ENCODE measurements at regions not wholly inside any gene's neighbourhood (a gene's known extent, or its start where the extent isn't known, plus 50 kb on each side); places are given as distances from the start of the nearest gene placed in this dataset.

- Histone ChIP-seq H3K9me3 (ENCODE audit: control insufficient read depth in 4 of 4, insufficient read depth in 3 of 4, low read length in 3 of 4) (no peaks in the 10 kb centered on the region), H3K4me3 (no peak overlapping the region), H3K27me3 (ENCODE audit: control insufficient read depth in 3 of 3, insufficient read depth in 3 of 3, low read length in 2 of 3) (no peaks in the 10 kb centered on the region), H3K9ac (ENCODE audit: insufficient read depth in 1 of 2, low read length in 2 of 2) (no peak overlapping the region), H3K36me3 (ENCODE audit: control insufficient read depth in 4 of 4, insufficient read depth in 4 of 4, low read length in 4 of 4) (no peaks in the 10 kb centered on the region), H3K27ac (ENCODE audit: low read depth in 1 of 2, low read length in 1 of 2) (no peak overlapping the region), H3K4me1 (ENCODE audit: control insufficient read depth in 5 of 5, insufficient read depth in 5 of 5, low read length in 5 of 5) (peaks cover 0 to 15% (median 3%) of the 10 kb centered on the region in 5 donors)
- DNase-seq (no peak), ATAC-seq (ENCODE audit: insufficient read depth, low FRiP score) (no peak)
- TF ChIP-seq, protein P1, sequence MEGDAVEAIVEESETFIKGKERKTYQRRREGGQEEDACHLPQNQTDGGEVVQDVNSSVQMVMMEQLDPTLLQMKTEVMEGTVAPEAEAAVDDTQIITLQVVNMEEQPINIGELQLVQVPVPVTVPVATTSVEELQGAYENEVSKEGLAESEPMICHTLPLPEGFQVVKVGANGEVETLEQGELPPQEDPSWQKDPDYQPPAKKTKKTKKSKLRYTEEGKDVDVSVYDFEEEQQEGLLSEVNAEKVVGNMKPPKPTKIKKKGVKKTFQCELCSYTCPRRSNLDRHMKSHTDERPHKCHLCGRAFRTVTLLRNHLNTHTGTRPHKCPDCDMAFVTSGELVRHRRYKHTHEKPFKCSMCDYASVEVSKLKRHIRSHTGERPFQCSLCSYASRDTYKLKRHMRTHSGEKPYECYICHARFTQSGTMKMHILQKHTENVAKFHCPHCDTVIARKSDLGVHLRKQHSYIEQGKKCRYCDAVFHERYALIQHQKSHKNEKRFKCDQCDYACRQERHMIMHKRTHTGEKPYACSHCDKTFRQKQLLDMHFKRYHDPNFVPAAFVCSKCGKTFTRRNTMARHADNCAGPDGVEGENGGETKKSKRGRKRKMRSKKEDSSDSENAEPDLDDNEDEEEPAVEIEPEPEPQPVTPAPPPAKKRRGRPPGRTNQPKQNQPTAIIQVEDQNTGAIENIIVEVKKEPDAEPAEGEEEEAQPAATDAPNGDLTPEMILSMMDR (IDR thresholded peaks at IDR 0.05; ENCODE audit: control extremely low read depth, extremely low read depth): no peak
- 80 to 91% methylated on average over 5 of the region's 5 CpGs for WGBS, 2 donors
Observed at GRCh38 chr10:94083662-94084265, 90.0 kb downstream of the PLCE1 start.

GRCh38 chr10:94084344-94084743, 90.6 kb downstream of the PLCE1 start:
- no peak overlapping the region for H3K4me3 ChIP-seq
- DNase-seq: no peak
- TF ChIP-seq, protein P1 (IDR thresholded peaks at IDR 0.05; ENCODE audit: control extremely low read depth, extremely low read depth): no peak
- H3K27me3 ChIP-seq (ENCODE audit: control insufficient read depth in 3 of 3, insufficient read depth in 3 of 3, low read length in 2 of 3): no peaks in the 10 kb centered on the region
- no peaks in the 10 kb centered on the region for H3K9me3 ChIP-seq (ENCODE audit: control insufficient read depth in 4 of 4, insufficient read depth in 3 of 4, low read length in 3 of 4)
- H3K27ac ChIP-seq (ENCODE audit: low read depth in 1 of 2, low read length in 1 of 2): no peak overlapping the region
- ATAC-seq (ENCODE audit: insufficient read depth, low FRiP score): no peak
- peaks cover 0 to 21% (median 3%) of the 10 kb centered on the region in 5 donors for H3K4me1 ChIP-seq (ENCODE audit: control insufficient read depth in 5 of 5, insufficient read depth in 5 of 5, low read length in 5 of 5)
- H3K36me3 ChIP-seq (ENCODE audit: control insufficient read depth in 4 of 4, insufficient read depth in 4 of 4, low read length in 4 of 4): no peaks in the 10 kb centered on the region
- 91% methylated on average over 5 of the region's 5 CpGs for WGBS, 2 donors
- H3K9ac ChIP-seq (ENCODE audit: insufficient read depth in 1 of 2, low read length in 2 of 2): no peak overlapping the region

GRCh38 chr10:94085288-94085687, 91.6 kb downstream of the PLCE1 start:
- H3K4me1 ChIP-seq (ENCODE audit: control insufficient read depth in 5 of 5, insufficient read depth in 5 of 5, low read length in 5 of 5): peaks cover 0 to 29% (median 3%) of the 10 kb centered on the region in 5 donors
- no peak overlapping the region for H3K9ac ChIP-seq (ENCODE audit: insufficient read depth in 1 of 2, low read length in 2 of 2)
- no peaks in the 10 kb centered on the region for H3K27me3 ChIP-seq (ENCODE audit: control insufficient read depth in 3 of 3, insufficient read depth in 3 of 3, low read length in 2 of 3)
- ATAC-seq (ENCODE audit: insufficient read depth, low FRiP score): no peak
- TF ChIP-seq, protein P1 (IDR thresholded peaks at IDR 0.05; ENCODE audit: control extremely low read depth, extremely low read depth): no peak
- 72 to 83% methylated on average over 4 of the region's 4 CpGs for WGBS, 2 donors
- no peak for DNase-seq
- no peaks in the 10 kb centered on the region for H3K9me3 ChIP-seq (ENCODE audit: control insufficient read depth in 4 of 4, insufficient read depth in 3 of 4, low read length in 3 of 4)
- no peak overlapping the region for H3K4me3 ChIP-seq
- no peak overlapping the region for H3K27ac ChIP-seq (ENCODE audit: low read depth in 1 of 2, low read length in 1 of 2)
- no peaks in the 10 kb centered on the region for H3K36me3 ChIP-seq (ENCODE audit: control insufficient read depth in 4 of 4, insufficient read depth in 4 of 4, low read length in 4 of 4)
